Neural crest cell (in vitro differentiated cells): ENCODE measurements at regions not wholly inside any gene's neighbourhood (a gene's known extent, or its start where the extent isn't known, plus 50 kb on each side); places are given as distances from the start of the nearest gene placed in this dataset.

Experiments used
- DNase-seq: peaks from one replicate; pipeline ENCODE4 v3.0.0; 2021; ENCODE audit warnings: low read depth, mixed read lengths, low spot score
- H3K27ac Mint-ChIP-seq: one replicate; pipeline ENCODE4 v1.8.0; 2021; ENCODE audit warnings: mild to moderate bottlenecking, mixed read lengths; ENCODE audit not compliant: unreplicated experiment
- H3K27me3 Mint-ChIP-seq: 2 replicates; pipeline ENCODE4 v1.8.0; 2021; ENCODE audit warnings: low read depth, mild to moderate bottlenecking, mixed read lengths
- H3K36me3 Mint-ChIP-seq: 2 replicates; pipeline ENCODE4 v1.8.0; 2021; ENCODE audit warnings: low read depth, mild to moderate bottlenecking, mixed read lengths
- H3K4me1 Mint-ChIP-seq: 2 replicates; pipeline ENCODE4 v1.8.0; 2021; ENCODE audit warnings: mixed read lengths
- H3K4me3 Mint-ChIP-seq: one replicate; pipeline ENCODE4 v1.8.0; 2021; ENCODE audit warnings: mild to moderate bottlenecking, mixed read lengths
- H3K9me3 Mint-ChIP-seq: 2 replicates; pipeline ENCODE4 v1.8.0; 2021; ENCODE audit warnings: mixed read lengths
- TF ChIP-seq, protein P1 (sequence below): fragments of 200-600 bp; sonication (generic); conservative IDR thresholded peaks from 2 replicates; pipeline ENCODE4 v1.5.0; 2021; ENCODE audit warnings: antibody characterized with exemption, mild to moderate bottlenecking

DNA sequence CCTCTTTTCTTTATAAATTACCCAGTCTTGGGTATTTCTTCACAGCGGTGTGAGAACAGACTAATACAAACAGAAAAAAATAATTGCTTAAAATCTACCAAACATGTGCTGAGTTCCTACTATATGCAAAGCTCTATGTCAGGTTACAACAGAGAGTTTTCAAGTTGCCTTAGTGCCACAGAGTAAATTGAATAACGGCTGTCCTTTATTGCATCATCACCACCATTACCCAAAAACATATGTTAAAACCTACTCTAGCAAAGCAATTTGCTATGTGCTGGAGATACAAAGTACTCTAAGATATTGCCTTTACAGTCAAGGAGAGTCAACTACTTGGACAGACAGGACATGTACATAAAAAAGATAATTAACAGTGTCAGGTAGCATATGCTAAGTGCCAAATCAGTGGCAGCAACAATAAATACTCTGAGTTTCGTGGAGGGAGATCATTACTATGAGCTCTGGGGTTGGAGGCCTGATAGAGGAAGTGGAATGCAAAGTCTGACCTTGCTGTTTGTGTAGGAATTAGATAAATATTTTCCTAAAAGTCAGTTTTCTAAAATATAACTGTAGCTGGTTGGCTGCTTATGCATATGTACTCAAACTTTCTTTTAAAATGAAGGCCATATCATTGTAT is 1058.7 kb upstream of the WWC1 start:
- no peak for DNase-seq
- Mint-ChIP-seq H3K27ac (no peak overlapping the region), H3K27me3 (no peaks in the 10 kb centered on the region), H3K4me3 (no peak overlapping the region), H3K4me1 (no peaks in the 10 kb centered on the region), H3K36me3 (peaks cover 8% of the 10 kb centered on the region), H3K9me3 (peaks cover 3% of the 10 kb centered on the region)
- TF ChIP-seq, protein P1, sequence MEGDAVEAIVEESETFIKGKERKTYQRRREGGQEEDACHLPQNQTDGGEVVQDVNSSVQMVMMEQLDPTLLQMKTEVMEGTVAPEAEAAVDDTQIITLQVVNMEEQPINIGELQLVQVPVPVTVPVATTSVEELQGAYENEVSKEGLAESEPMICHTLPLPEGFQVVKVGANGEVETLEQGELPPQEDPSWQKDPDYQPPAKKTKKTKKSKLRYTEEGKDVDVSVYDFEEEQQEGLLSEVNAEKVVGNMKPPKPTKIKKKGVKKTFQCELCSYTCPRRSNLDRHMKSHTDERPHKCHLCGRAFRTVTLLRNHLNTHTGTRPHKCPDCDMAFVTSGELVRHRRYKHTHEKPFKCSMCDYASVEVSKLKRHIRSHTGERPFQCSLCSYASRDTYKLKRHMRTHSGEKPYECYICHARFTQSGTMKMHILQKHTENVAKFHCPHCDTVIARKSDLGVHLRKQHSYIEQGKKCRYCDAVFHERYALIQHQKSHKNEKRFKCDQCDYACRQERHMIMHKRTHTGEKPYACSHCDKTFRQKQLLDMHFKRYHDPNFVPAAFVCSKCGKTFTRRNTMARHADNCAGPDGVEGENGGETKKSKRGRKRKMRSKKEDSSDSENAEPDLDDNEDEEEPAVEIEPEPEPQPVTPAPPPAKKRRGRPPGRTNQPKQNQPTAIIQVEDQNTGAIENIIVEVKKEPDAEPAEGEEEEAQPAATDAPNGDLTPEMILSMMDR: no peak

DNA sequence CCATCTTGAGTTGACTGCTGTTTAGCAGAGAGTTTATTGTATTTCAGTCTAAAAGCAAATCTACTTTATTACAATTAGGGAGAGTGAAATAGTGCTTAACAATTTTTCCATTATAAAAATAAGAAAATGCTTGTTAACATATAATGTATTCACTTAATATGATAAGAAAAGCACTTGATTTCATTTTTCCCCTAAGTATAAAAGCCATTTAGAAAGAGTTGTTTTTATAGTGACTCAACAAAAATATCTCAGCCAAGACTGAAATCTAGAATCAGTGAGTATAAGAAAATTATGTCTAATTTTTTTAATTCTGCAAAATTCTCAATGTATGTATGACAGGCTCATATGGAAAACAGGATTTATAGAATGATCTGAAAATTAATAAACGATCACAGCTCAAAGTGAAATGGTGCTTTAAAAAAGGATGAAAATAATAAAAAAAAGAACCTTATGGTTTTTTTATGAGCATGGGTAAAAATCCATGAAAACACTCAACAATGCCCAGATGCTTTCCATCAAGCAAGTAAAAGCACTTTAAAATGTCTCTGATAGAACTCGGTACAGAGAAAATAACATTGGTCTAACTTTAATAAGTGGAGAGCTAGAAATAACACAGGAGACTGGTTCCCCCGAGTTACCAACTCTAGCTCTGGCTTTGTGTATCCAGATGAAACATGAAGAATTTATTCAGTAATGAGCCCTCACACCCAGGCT is 1057.8 kb upstream of the WWC1 start:
- TF ChIP-seq, protein P1: no peak
- Mint-ChIP-seq H3K4me1 (no peaks in the 10 kb centered on the region), H3K27ac (no peak overlapping the region)

DNA sequence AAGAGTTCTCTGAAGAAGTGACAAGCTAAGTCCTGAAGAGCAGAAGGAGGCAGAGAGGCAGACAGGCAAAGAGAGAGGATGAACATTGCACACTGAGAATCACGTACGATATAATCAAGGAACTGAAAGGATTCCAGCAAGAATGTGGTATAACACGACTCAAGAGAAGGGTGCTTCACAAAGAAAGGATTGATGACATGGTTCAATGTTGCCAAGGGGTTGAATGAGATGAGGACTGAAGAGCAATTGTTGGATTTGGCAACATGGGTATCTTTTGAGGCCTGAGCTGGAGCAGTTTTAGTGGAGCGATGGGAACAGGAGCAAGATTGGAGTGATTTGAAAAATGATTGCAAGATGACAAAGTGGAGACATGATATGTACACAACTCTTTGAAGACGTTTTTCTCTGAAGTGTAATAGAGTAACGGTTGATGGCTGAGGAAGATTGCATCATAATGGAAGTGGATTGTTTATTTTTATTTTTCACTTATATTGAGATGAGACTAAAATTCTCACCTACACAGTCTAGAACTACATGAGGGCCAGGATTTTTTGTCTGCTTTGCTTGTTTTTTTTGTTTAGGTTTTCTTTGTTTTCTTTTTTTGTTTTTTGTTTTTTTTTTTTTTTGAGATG is 1049.9 kb upstream of the WWC1 start:
- TF ChIP-seq, protein P1: no peak
- H3K27me3 Mint-ChIP-seq: no peaks in the 10 kb centered on the region
- H3K9me3 Mint-ChIP-seq: no peaks in the 10 kb centered on the region
- no peak for DNase-seq
- H3K27ac Mint-ChIP-seq: no peak overlapping the region
- peaks cover 32% of the 10 kb centered on the region for H3K4me1 Mint-ChIP-seq
- no peak overlapping the region for H3K4me3 Mint-ChIP-seq
- H3K36me3 Mint-ChIP-seq: no peaks in the 10 kb centered on the region

More for the DNA sequence above, 1057.8 kb upstream of the WWC1 start:
- no peaks in the 10 kb centered on the region for H3K27me3 Mint-ChIP-seq
- no peak for DNase-seq
- H3K36me3 Mint-ChIP-seq: peaks cover 4% of the 10 kb centered on the region
- H3K9me3 Mint-ChIP-seq: peaks cover 3% of the 10 kb centered on the region
- H3K4me3 Mint-ChIP-seq: no peak overlapping the region

DNA sequence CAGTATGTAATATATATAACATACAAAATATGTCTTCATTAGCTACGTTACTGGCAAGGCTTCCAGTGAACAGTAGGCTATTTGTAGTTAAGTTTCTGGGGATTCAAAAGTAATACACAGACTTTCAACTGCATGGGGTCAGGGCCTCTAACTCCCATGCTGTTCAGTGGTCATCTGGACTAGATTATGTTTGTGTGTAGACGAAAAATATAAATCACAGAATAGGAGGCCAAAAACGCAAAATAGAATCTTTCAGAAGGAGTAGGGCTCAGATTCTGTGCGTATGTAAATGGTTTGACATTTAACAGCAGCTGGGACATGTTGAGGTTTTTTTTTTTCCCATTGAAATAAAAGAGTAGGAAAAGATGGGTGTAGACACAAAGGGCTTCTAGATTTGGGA is 1048.7 kb upstream of the WWC1 start:
- H3K36me3 Mint-ChIP-seq: no peaks in the 10 kb centered on the region
- H3K27me3 Mint-ChIP-seq: no peaks in the 10 kb centered on the region

DNA sequence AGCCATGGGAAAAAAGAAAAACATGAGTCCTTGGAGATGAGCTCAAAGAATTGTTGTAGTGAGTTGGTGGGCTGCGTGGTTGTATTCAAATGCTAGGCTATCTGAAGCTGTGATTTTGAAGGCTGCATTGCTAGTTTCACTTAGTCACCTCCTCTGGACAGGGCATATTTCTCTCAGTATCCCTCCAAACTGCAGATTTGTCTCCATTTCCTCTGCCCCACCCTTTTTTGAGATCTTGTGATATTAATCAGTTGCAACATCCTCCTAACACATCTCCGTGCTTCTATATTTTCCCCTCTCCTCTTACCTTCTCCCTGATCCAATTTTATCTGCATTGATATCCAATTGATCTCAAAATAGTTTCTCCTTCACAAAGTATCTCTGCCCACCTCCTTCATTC is 1048.0 kb upstream of the WWC1 start:
- H3K4me1 Mint-ChIP-seq: peaks cover 38% of the 10 kb centered on the region
- H3K4me3 Mint-ChIP-seq: no peak overlapping the region
- no peaks in the 10 kb centered on the region for H3K9me3 Mint-ChIP-seq
- TF ChIP-seq, protein P1: no peak
- H3K36me3 Mint-ChIP-seq: no peaks in the 10 kb centered on the region
- DNase-seq: no peak
- H3K27ac Mint-ChIP-seq: no peak overlapping the region
- H3K27me3 Mint-ChIP-seq: no peaks in the 10 kb centered on the region

More for the DNA sequence above, 1048.7 kb upstream of the WWC1 start:
- Mint-ChIP-seq H3K27ac (no peak overlapping the region), H3K4me1 (peaks cover 38% of the 10 kb centered on the region), H3K9me3 (no peaks in the 10 kb centered on the region), H3K4me3 (no peak overlapping the region)
- no peak for DNase-seq
- TF ChIP-seq, protein P1: no peak
